HG03432 (cell line): ENCODE measurements at regions not wholly inside any gene's neighbourhood (a gene's known extent, or its start where the extent isn't known, plus 50 kb on each side); places are given as distances from the start of the nearest gene placed in this dataset.

Experiments
- ATAC-seq: cut with Tn5 transposase; IDR thresholded peaks from one replicate; pipeline ENCODE4 v1.9.1; 2021; ENCODE audit warnings: mild to moderate bottlenecking, moderate library complexity; ENCODE audit not compliant: unreplicated experiment

DNA sequence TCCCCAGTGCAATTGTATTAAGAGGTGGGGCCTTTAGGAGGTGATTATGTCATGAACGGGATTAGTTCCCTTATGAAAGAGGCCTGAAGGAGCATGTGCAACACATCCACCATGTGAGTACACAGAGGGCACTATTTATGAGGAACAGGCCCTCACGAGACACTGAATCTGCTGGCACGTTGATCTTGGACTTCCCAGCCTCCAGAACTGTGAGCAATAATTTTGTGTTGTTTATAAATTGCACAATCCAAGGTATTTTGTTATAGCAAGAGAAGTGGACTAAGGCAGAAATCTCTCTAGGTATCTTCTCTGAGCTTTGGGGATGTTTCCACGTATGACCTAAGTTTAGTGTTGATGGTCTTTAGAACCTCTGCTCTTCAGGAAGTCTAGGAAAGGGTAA lies 149.3 kb upstream of the CBLB start:
- no peak for ATAC-seq

DNA sequence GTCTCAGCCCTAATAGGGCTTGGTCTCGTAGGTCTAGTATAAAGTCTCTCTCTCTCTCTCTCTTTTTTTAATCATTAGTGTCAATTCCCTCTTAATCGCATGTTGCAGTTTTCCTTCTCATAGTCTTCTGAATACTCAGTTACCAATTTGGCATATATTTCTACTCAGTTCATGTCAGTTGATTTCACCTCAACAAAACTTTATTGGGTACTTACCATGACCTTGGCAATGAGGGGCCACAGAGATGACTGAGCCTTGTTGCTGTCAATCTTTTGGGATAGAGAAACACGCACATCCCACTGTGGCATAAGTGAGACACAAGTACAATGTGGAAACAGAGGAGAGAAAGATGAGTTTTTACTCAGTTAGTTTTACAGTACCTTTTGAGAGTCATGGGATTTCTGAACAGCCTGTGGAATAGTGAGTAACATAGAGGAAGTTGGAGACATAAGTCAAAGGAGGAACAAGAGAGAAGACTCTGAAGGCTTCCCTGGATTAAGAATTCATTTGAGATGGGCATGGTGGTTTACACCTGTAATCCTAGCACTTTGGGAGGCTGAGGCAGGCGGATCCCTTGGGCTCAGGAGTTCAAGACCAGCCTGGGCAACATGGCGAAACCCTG lies 150.2 kb upstream of the CBLB start:
- ATAC-seq = no peak

DNA sequence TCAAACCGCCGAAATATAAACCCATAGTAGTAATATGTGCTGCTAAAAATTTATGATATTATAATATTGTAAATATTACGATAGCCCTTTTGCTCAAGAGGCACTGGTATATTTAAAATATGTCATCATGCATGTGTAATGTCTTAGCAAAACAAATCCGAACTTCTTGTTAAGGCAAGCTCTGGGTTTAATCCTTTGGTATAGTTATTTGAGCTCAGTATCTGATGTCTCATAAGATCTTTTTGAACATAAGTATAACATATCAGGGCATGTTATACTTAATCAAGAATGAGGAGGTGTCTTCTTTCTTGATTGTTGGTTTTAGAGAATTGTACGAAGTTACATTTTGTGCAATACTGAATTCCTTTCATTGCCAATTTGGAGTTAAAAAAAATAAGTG lies 154.1 kb upstream of the CBLB start:
- ATAC-seq = no peak

DNA sequence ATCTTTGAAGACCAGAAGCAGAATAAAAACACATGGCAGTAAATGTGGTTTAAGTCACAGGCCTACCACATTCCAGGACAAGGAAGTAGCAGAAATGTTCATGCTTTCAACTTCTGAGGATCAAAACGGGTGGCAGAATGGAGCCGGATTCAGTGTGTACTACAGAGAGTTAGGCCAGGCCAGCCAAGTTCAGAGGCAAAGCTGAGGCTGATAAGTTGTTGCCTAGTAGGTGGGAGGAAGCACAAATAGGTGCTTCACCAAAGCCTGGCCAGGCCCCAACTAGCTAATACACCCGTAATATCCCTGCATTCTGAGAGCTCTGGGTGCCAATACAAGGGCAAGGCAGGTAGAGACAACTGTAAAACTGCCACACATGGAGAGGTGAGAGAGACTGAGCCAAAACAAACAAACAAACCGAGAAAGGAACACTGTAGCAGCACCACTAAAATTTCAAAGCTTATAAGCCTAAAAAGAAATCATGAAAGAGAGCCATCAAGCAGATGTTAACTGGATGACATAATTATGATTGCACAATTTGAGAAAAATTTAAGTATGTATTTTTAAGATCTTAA lies 156.4 kb upstream of the CBLB start:
- ATAC-seq = no peak

DNA sequence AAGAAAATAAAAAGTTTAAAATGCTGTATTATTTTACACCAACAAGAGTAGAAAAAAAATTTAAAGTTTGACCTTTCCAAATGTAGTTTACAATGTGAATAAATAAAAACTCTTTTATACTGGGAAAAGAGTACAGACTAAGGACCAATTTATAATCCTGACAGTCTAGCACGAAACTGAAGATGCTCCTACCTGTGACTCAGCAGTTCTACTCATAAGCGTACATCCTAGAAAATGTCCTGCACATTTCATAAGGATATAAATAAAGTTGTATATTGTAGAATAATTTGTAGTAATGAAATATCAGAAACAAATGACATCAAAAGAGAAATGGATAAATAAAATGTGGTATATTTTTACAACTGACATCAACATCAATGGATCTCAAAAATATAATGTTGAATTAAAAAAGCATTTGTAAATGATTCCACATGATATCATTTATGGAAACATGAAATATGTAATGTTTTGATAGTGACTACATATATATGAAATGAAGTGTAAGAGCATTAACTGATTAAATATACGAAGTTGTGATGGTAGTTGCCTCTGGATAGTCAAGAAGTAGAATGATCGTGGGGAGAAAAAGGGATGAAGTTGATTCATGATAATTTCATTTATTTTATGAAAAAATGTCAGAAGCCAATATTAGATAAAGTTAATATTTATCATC lies 161.3 kb upstream of the CBLB start:
- ATAC-seq = no peak

DNA sequence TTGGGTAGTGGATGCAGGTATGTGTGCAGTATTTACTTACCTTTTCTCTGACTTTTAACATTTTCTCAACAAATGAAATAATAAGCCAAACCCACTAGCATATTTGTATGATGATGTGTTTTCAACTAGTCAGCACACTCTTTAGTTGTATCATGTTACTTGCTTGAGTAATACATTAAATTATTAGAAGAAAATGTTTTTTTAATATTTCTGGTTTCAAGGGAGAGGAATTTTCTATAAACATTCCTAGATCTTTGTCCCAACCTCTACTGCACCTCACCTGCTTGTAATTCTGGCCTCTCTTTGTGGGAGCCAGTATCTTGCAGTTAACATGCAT lies 161.8 kb upstream of the CBLB start:
- ATAC-seq = no peak

DNA sequence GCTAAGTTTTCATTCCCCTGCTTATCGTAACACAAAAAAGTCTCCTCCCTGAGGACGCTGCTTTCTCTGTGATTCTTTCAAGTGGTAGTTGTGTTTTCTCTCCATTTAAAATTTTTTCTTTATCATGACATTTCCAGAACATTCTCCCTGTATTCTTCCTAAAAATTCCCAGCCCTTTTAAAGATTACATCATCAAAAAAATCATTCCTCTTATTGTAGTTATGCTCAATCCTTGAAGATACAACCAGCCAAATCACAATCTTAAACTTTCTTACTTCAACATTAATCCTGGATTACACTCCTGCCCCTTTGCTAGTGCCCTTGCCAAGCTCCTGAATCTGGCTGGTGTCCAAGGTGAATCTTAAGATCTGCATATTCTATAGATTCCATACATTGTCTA lies 163.7 kb upstream of the CBLB start:
- no peak for ATAC-seq

DNA sequence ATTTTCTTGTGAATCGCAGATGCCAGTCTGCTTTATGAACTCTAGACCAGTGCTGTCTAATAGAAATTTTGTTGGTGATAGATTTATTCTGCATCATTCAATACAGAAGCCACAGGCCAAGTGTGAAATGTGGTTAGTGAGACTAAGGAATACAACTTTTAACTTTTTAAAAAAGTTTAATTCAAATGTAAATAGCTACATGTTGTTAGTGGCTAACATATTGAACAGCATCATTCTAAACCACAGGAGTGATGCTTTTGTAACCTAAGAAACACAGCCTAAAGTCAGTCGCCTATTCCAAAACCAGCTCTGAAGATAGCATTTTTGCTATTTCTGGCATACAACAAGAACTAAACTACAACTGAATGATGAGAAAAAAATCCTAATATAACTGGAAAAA lies 164.8 kb upstream of the CBLB start:
- no peak for ATAC-seq

DNA sequence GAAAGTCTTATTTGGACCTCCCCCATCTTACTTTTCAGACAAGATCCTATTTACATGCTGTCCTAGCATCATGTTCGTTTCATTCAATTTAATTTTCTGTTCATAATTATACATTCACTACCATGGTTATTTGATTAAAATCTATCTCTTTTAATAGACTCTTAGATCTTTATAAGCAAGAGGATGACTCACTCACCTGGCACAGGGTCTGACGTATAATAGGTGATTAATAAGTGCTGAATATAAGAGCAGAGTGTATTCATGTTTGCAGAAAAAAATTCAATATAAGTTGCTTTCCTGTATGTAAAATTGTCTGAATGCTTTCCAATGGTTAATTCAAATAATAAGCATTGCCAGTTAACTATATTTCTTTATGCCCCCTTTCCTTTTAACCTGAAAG lies 165.5 kb upstream of the CBLB start:
- ATAC-seq = no peak

DNA sequence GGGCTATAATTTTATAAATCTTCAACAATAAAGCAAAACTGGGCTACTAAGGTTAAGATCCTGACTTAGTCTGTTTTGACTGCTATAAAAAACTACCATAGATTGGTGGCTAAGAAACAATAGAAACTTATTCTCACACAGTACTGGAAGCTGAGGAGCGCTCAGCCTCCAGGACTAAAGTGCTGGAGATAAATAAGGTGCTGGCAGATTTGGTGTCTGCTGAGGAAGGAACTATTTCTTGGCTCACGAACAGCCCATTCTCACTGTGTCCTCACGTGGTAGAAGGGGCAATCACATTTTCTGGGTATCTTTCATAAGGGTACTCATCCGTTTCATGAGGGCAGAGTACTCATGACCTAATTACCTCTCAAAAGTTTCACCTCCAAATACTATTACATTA lies 166.8 kb upstream of the CBLB start:
- ATAC-seq = no peak

DNA sequence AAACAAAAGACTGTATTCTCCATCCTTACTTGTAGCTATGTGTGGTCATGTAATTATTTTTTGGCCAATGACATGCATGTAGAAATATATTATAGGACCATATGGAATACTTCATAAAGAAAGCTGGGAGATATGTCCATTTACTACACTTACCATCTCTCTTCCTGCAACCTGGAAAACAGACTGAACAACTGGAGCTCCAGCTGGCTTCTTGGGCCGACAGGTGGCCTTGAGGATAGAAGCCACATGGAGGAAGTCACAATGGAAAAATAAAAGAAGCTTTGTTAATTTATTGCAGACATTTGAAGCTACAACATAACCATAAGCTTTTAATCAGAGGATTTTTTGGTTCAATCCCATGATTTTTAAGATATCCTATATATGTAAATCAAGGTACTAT lies 167.9 kb upstream of the CBLB start:
- no peak for ATAC-seq

DNA sequence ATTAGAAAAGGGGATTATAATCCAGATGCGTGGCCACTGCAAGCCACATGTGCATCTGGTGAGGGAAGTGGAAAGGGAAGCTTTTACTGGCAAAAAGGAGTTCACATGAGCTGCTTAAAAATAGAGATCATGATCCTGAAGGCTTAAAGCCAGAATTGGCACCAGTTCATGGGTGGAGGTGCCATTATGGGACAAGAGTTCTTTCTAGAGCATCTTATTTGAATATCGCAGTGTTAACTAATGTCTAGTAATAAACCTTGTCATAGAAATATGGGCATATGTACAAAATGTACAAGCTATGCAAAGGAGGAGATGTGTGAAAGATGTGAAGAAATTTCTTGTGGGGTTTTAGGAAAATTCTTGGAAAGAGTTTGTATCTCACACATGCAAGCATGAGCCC lies 178.4 kb upstream of the CBLB start:
- ATAC-seq = no peak

DNA sequence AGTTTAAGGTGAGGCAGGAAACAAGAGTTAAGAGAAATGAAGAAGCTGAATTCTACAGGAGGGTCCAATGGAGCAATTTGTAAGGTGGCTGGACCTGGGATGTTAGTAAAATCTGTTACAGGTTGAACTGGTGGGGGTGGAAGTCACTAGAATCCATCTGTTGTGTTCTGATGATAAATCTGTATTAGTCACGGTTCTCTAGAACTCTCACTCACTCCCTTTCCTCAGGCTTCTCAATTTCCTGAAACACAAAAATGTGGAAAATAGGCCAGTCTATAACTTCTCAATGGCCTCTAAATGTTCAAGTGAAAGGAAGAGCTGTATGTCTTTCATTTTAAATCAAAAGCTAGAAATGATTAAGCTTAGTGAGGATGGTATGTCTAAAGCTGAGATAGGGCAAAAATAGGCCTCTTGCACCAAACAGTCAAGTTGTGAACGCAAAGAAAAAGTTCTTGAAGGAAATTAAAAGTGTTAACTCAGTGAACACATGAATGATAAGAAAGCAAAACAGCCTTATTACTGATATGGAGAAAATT lies 180.2 kb upstream of the CBLB start:
- no peak for ATAC-seq

DNA sequence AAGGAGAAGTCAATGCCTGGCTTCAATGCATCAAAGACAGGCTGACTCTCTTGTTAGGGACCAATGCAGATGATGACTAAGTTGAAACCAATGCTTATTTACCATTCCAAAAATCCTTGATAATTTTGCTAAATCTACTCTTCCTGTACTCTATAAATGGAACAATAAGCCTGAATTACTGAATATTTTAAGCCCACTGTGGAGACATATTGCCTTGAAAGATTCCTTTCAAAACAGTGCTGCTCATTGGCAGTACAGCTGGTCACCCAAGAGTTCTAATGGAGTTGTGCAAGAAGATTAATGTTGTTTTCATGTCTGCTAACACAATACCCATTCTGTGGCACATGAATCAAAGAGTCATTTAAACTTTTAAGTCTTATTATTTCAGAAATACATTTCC lies 181.0 kb upstream of the CBLB start:
- ATAC-seq = no peak

DNA sequence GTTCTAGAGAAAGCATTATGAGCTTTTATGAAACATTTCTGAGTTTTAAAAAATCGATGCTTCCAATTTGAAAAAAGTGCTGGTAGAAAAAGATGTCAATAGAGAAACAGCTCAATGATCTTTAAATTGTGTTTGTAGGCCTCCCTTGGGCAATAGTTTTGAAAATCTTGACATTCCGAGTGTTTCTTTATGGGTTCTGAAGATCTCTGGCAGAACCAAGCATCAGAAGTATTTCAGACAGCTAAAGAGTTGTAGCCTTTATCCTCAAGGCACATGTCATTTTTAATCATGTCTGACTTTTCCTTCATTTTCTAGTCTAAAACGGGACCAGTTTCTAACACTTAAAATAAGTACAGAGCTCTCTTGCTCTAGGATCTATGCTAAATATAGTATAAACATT lies 188.1 kb upstream of the CBLB start:
- no peak for ATAC-seq

DNA sequence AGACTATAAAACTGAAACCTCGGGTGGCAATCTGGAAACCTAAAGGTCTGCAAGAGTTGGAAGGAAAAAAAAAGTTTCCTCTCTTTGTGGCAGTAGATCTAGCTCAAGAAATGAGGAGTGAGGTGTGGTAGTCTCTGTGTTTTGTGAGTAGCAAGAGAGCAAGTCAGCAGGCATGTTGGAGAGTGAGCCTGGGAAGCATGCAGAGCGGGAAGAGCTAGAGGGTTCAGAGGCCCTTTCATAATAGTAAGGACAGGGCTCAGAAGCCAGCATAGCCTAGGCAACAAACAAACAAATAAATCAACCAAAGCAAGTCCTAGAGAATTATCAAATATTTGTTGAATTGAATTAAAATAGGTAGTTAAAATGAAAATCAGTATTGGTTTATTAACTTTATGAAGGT lies 189.7 kb upstream of the CBLB start:
- no peak for ATAC-seq

DNA sequence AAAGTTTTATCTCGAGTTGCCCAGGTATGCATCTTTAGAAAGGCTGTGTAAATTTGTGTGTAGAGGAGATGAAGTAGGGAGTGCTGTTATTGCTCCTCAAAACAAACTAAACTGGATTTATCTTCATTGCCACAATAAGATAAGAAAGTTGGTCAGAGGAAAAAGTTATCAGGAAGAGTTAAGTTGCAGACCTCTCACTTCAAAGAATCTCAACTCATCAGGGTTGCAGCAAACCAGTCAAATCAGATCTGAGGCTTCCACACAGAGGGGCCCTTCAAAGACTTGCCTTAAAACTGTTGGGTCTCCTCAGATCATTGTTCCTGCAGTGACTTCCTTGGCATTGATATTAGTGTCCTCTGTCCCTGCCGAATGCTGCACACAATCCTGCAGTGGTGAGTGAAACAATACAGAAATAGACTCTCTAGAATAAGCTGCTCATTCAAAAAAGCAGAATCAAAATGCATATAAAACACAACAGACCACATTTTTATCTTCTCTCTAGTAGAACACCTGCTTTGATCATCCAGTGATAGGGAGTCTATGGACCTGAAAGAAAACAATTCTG lies 191.2 kb upstream of the CBLB start:
- ATAC-seq = no peak

DNA sequence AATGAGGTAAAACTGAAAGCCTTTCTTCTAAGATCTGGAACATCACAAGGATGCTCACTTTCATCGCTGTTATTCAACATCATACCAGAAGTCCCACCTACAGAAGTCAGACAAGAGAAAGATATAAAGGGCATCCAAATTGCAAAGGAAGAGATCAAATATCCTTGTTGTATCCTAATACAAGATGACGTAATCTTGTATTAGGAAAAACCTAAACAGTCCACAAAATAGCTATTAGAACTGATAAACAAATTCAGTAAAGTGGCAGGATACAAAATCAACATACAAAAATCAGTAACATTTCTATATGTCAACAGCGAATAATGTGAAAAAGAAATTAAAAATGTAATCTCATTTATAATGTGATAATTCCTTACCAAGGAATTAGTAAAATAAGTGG lies 195.1 kb upstream of the CBLB start:
- ATAC-seq = no peak

DNA sequence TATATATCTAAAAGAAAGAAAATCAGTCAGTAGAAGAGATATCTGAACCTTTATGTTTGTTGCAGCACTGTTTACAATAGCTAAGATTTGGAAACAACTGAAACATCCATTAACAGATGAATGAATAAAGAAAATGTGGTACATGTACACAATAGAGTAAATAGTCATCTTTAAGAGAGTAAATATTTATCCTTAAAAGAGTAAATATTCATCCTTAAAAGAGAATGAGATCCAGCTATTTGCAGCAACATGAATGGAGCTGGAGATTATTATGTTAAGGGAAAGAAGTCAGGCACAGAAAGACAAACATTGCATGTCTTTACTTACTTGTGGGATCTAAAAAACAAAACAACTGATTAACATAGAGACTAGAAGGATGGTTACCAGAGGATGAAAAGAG lies 197.0 kb upstream of the CBLB start:
- ATAC-seq = no peak

DNA sequence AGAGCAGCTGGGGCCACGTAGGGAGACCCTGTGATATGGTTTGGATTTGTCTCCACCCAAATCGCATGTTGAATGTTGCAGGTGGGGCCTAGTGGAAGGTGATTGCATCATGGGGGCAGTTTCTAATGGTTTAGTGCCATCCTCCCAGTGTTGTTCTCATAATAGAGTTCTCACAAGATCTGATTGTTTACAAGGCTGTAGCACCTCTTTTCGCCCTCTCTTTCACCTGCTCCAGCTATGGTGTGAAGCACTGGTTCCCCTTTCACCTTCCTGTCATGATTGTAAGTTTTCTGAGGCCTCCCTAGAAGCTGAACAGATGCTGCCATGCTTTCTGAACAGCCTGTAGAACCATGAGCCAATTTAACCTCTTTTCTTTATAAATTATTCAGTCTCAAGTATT lies 198.9 kb upstream of the CBLB start:
- peak; percentile 76 for ATAC-seq

DNA sequence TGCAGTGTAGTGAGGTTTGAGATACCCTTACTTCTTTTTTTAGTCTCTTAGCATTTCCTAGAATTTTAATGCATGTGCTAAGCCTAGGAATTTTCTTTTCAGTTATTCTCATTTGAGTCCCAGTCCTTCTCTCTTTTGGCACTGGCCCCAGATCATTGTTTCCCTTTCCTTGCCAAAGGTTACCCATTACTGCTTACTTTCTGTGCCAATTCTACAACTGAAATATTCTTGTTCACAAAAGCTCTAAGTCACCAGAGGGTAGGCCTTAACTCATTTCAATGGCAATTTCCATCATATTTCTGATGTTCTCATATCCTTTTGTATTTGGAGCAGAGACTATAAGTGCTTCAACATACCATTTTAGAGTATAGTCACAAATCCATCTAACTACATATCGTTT lies 199.6 kb upstream of the CBLB start:
- no peak for ATAC-seq

DNA sequence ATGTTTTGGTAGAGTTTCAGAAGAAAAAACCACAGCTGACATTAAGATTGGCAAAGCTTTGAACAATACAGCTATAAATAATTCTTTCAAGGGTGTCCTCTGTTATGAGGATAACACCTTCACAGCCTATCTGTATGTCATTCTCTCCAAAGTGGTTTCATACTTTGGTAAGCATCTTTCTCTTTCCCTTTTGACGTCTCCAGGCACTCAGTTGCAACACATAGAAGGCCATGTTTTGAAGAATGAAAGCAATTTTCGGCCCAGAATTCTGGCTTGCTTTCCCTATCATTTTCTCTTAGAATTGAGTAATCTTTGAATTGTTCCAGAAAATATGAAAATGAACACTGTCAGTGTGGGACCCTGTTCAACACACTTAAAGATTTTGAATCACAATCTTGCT lies 200.0 kb upstream of the CBLB start:
- ATAC-seq = peak; percentile 85
